SK-N-MC (cell line): ENCODE measurements at regions not wholly inside any gene's neighbourhood (a gene's known extent, or its start where the extent isn't known, plus 50 kb on each side); places are given as distances from the start of the nearest gene placed in this dataset.
"Not testable (repeated sequence)": the region's sequence is repeated elsewhere in the genome, so short reads cannot be mapped to it uniquely, and the experiment has no call there.

Experiments used
- DNase-seq: peaks from one replicate; pipeline ENCODE4 v3.0.0-alpha.2; 2011; ENCODE audit warnings: low read depth, low spot score
- H3K27ac ChIP-seq: fragments of 200-600 bp; sonication (generic); 2 replicates; pipeline ENCODE4 v1.5.1; 2016; ENCODE audit warnings: mixed run types
- H3K36me3 ChIP-seq: fragments of 200-600 bp; sonication (generic); 2 replicates; pipeline ENCODE4 v1.6.1; 2017; ENCODE audit warnings: antibody characterized with exemption, low read length, mixed read lengths; ENCODE audit not compliant: insufficient read depth
- H3K4me3 ChIP-seq: fragments of 200-600 bp; sonication (generic); 2 replicates; pipeline ENCODE4 v1.5.1; 2016
- H3K9ac ChIP-seq: fragments of 200-600 bp; sonication (generic); 2 replicates; pipeline ENCODE4 v1.8.0; 2017; ENCODE audit warnings: mixed run types, mixed read lengths; ENCODE audit not compliant: insufficient read length
- H3K9me3 ChIP-seq: fragments of 200-600 bp; sonication (generic); 2 replicates; pipeline ENCODE4 v1.6.1; 2017; ENCODE audit warnings: low read depth, mild to moderate bottlenecking, antibody characterized with exemption, low read length, moderate library complexity, mixed read lengths
- EZH2 ChIP-seq: fragments of 200-600 bp; sonication (generic); IDR thresholded peaks from one replicate; pipeline ENCODE4 v1.6.1; 2017; ENCODE audit warnings: antibody characterized with exemption
- FOXP2 ChIP-seq: optimal IDR thresholded peaks from 2 replicates; pipeline ENCODE3; 2011; ENCODE audit warnings: mild to moderate bottlenecking, moderate library complexity; ENCODE audit not compliant: insufficient read depth; ENCODE audit errors: extremely low read length, control extremely low read depth
- POLR2AphosphoS5 ChIP-seq: IDR thresholded peaks from 2 replicates; pipeline ENCODE4 v1.6.1; 2012; ENCODE audit warnings: mild to moderate bottlenecking, low read depth, low read length, borderline replicate concordance

DNA sequence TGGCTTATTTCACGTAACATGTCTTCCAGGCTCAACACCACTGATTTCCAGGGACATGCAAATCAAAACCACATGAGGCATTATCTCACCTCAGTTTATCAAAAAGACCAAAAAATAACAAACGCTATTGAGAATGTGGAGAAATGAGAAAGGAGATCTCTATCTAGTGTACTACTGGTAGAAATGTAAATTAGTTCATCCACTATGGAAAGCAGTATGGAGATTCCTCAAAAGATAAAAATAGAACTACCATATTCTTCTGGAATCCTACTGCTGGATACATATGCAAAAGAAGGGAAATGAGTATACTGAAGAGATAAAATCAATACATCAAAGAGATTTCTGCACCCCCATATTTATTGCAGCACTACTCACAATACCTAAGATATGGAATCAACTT is 329.6 kb upstream of the NDST3 start:
- no peak for TF ChIP-seq FOXP2
- TF ChIP-seq POLR2AphosphoS5: no peak
- no peak for TF ChIP-seq EZH2

GRCh38 chr4:117740736-117741135 is 293.6 kb upstream of the NDST3 start:
- no peak overlapping the region for H3K27ac ChIP-seq
- no peaks in the 10 kb centered on the region for H3K9me3 ChIP-seq
- no peaks in the 10 kb centered on the region for H3K36me3 ChIP-seq
- no peak overlapping the region for H3K4me3 ChIP-seq
- TF ChIP-seq EZH2 (no peak), POLR2AphosphoS5 (no peak), FOXP2 (no peak)
- DNase-seq: no peak
- no peak overlapping the region for H3K9ac ChIP-seq

More for the DNA sequence above, 329.6 kb upstream of the NDST3 start:
- Histone ChIP-seq H3K27ac (no peak overlapping the region), H3K4me3 (no peak overlapping the region), H3K9me3 (peaks cover 5% of the 10 kb centered on the region; the same call in 1 of the 2 replicates), H3K9ac (no peak overlapping the region), H3K36me3 (no peaks in the 10 kb centered on the region)
- no peak for DNase-seq

DNA sequence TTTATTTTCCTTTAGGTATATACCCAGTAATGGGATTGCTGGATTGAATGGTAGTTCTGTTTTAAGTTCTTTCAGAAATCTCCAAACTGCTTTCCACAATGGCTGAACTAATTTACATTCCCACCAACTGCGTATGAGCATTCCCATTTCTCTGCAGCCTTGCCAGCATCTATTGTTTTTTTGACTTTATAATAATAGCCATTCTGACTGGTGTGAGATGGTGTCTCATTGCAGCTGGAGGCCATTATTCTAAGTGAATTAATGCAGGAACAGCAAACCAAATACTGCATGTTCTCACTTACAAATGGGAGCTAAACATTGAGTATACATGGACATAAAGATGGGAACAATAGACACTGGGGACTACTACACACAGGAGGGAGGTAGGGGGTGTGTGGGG is 288.9 kb upstream of the NDST3 start:
- not testable (repeated sequence) for H3K9ac ChIP-seq, H3K27ac ChIP-seq, DNase-seq, H3K9me3 ChIP-seq, H3K36me3 ChIP-seq, H3K4me3 ChIP-seq

GRCh38 chr4:117755438-117755837 is 278.8 kb upstream of the NDST3 start:
- TF ChIP-seq EZH2: no peak
- TF ChIP-seq FOXP2: no peak
- TF ChIP-seq POLR2AphosphoS5: no peak
- H3K9ac ChIP-seq: no peak overlapping the region
- H3K4me3 ChIP-seq: no peak overlapping the region
- no peak overlapping the region for H3K27ac ChIP-seq
- no peak for DNase-seq
- no peaks in the 10 kb centered on the region for H3K36me3 ChIP-seq
- no peaks in the 10 kb centered on the region for H3K9me3 ChIP-seq

DNA sequence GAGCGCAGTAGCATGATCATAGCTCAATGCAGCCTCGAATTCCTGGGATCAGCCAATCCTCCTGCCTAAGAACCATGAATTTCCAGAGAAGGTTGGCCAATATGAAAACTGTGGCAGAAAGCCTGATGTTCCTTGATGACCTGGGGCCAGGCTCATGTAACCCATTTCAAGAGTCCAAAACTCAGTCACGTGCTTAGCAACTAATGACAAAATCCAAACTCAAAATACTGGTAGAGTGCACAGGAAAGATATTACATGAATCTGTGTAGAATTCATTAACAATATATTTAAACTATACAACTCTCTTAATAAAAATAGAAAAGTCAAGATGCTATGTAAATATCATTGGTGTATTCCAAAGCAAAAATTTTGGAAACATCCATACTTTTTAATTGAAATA is 265.7 kb upstream of the NDST3 start:
- no peak overlapping the region for H3K27ac ChIP-seq
- TF ChIP-seq POLR2AphosphoS5: no peak
- TF ChIP-seq FOXP2: no peak
- no peak for TF ChIP-seq EZH2
- no peaks in the 10 kb centered on the region for H3K9me3 ChIP-seq
- no peak for DNase-seq
- H3K4me3 ChIP-seq: no peak overlapping the region
- no peaks in the 10 kb centered on the region for H3K36me3 ChIP-seq
- H3K9ac ChIP-seq: no peak overlapping the region

- TF ChIP-seq EZH2 (no peak), FOXP2 (no peak)
- Histone ChIP-seq H3K4me3 (no peak overlapping the region), H3K27ac (no peak overlapping the region), H3K9me3 (no peaks in the 10 kb centered on the region), H3K36me3 (no peaks in the 10 kb centered on the region), H3K9ac (no peak overlapping the region)
- DNase-seq: no peak
Measured at GRCh38 chr4:117770269-117771102, 263.8 kb upstream of the NDST3 start.

DNA sequence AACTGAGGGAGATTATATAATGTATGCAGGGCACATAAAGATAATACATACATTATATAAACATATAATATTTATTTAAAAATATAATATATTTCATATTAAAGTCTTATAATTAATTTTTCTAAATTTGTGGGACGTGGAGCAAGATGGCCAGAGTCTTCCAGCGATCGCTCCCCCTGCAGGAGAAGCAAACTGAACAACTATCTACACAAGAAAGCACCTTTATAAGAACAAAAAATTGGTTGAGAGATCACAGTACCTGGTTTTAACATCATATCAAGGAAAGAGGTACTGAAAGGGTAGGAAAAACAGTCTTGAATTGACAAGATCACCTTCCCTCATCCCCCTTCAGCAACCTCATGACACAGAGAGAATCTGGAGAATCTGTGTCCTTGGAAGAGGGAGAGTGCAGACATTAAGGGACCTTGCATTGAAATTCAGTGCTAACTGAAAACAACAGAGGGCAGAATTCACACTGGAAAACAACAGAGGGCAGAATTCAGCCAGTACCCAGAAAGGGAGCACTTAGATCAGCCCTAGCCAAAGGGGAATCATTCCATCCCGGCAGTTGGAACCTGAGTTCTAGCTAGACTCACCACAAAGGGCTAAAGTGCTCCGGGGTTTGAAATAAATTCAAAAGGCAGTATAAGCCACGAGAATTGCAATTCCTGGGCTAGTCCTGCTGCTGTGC is 262.5 kb upstream of the NDST3 start:
- Histone ChIP-seq H3K9me3 (no peaks in the 10 kb centered on the region), H3K27ac (no peak overlapping the region), H3K4me3 (no peak overlapping the region), H3K36me3 (no peaks in the 10 kb centered on the region), H3K9ac (no peak overlapping the region)
- no peak for DNase-seq
- TF ChIP-seq FOXP2 (no peak), EZH2 (no peak), POLR2AphosphoS5 (no peak)

- no peak for TF ChIP-seq EZH2
- no peak for TF ChIP-seq POLR2AphosphoS5
- no peaks in the 10 kb centered on the region for H3K9me3 ChIP-seq
- no peak overlapping the region for H3K27ac ChIP-seq
- H3K36me3 ChIP-seq: no peaks in the 10 kb centered on the region
- DNase-seq: no peak
- no peak overlapping the region for H3K4me3 ChIP-seq
- no peak overlapping the region for H3K9ac ChIP-seq
Measured at GRCh38 chr4:117773064-117773936, 261.0 kb upstream of the NDST3 start.
